CD1c-positive myeloid dendritic cell (primary cell): ENCODE measurements at regions not wholly inside any gene's neighbourhood (a gene's known extent, or its start where the extent isn't known, plus 50 kb on each side); places are given as distances from the start of the nearest gene placed in this dataset.
"Not testable (repeated sequence)": the region's sequence is repeated elsewhere in the genome, so short reads cannot be mapped to it uniquely, and the experiment has no call there.

Experiments
- DNase-seq: peaks from one replicate; pipeline ENCODE4 v3.0.0-alpha.2; 2016; ENCODE audit errors: extremely low spot score

- DNase-seq, result no peak
Measured at GRCh38 chr13:112222971-112223370, 153.2 kb upstream of the SPACA7 start.

GRCh38 chr13:112223929-112224328 lies 152.2 kb upstream of the SPACA7 start:
- DNase-seq, result not testable (repeated sequence)

GRCh38 chr13:112225429-112226090 lies 150.6 kb upstream of the SPACA7 start:
- DNase-seq, result no peak

GRCh38 chr13:112226320-112227002 lies 149.7 kb upstream of the SPACA7 start:
- no peak for DNase-seq

- DNase-seq, result no peak
Measured at GRCh38 chr13:112227031-112227430, 149.1 kb upstream of the SPACA7 start.

GRCh38 chr13:112229445-112229844 lies 146.7 kb upstream of the SPACA7 start:
- DNase-seq, result no peak

GRCh38 chr13:112229992-112230872 lies 145.9 kb upstream of the SPACA7 start:
- no peak for DNase-seq

- no peak for DNase-seq
Measured at GRCh38 chr13:112231451-112232083, 144.6 kb upstream of the SPACA7 start.

GRCh38 chr13:112233256-112233655 lies 142.9 kb upstream of the SPACA7 start:
- no peak for DNase-seq

- DNase-seq, result no peak
Measured at GRCh38 chr13:112233716-112234115, 142.4 kb upstream of the SPACA7 start.

GRCh38 chr13:112234131-112234875 lies 141.9 kb upstream of the SPACA7 start:
- no peak for DNase-seq

GRCh38 chr13:112236016-112236415 lies 140.1 kb upstream of the SPACA7 start:
- no peak for DNase-seq

- no peak for DNase-seq
Measured at GRCh38 chr13:112236539-112237197, 139.5 kb upstream of the SPACA7 start.

GRCh38 chr13:112238436-112238995 lies 137.6 kb upstream of the SPACA7 start:
- DNase-seq, result no peak

GRCh38 chr13:112240076-112240475 lies 136.1 kb upstream of the SPACA7 start:
- no peak for DNase-seq

GRCh38 chr13:112241288-112241687 lies 134.9 kb upstream of the SPACA7 start:
- no peak for DNase-seq

GRCh38 chr13:112242777-112243176 lies 133.4 kb upstream of the SPACA7 start:
- DNase-seq, result no peak

- DNase-seq, result no peak
Measured at GRCh38 chr13:112244061-112244460, 132.1 kb upstream of the SPACA7 start.

GRCh38 chr13:112244495-112245177 lies 131.5 kb upstream of the SPACA7 start:
- DNase-seq, result no peak

- no peak for DNase-seq
Measured at GRCh38 chr13:112245179-112245724, 130.9 kb upstream of the SPACA7 start.
